Kidney tubule cell (primary cell): ENCODE measurements at regions not wholly inside any gene's neighbourhood (a gene's known extent, or its start where the extent isn't known, plus 50 kb on each side); places are given as distances from the start of the nearest gene placed in this dataset.

ENCODE experiments used
- DNase-seq: peaks from one replicate; pipeline ENCODE4 v3.0.0-alpha.2; 2018; ENCODE audit warnings: low spot score

- DNase-seq: no peak
Observed at GRCh38 chr20:39825950-39826349, 863.1 kb downstream of the MAFB start.

- DNase-seq: no peak
Observed at GRCh38 chr20:39825524-39825923, 863.4 kb downstream of the DHX35 start.

GRCh38 chr20:39823224-39823623 lies 861.1 kb downstream of the DHX35 start:
- peak; percentile 87 for DNase-seq

- peak; percentile 57 for DNase-seq
Observed at GRCh38 chr20:39822667-39823066, 860.5 kb downstream of the DHX35 start.

- DNase-seq: no peak
Observed at GRCh38 chr20:39813190-39813829, 851.2 kb downstream of the DHX35 start.

- DNase-seq: peak; percentile 9
Observed at GRCh38 chr20:39812116-39812515, 850.0 kb downstream of the DHX35 start.

- no peak for DNase-seq
Observed at GRCh38 chr20:39810309-39810708, 848.2 kb downstream of the DHX35 start.

GRCh38 chr20:39808613-39809012 lies 846.5 kb downstream of the DHX35 start:
- DNase-seq: no peak

GRCh38 chr20:39800548-39800947 lies 838.4 kb downstream of the DHX35 start:
- peak; percentile 76 for DNase-seq

- peak; percentile 79 for DNase-seq
Observed at GRCh38 chr20:39800111-39800510, 838.0 kb downstream of the DHX35 start.

GRCh38 chr20:39799366-39799965 lies 837.3 kb downstream of the DHX35 start:
- DNase-seq: no peak

GRCh38 chr20:39795401-39796272 lies 833.5 kb downstream of the DHX35 start:
- peak; percentile 60 for DNase-seq

- DNase-seq: no peak
Observed at GRCh38 chr20:39792334-39792733, 830.2 kb downstream of the DHX35 start.

- no peak for DNase-seq
Observed at GRCh38 chr20:39789411-39789810, 827.3 kb downstream of the DHX35 start.

GRCh38 chr20:39785252-39785917 lies 823.2 kb downstream of the DHX35 start:
- DNase-seq: peak; percentile 85

GRCh38 chr20:39784693-39785092 lies 822.5 kb downstream of the DHX35 start:
- DNase-seq: no peak

GRCh38 chr20:39778847-39779604 lies 816.9 kb downstream of the DHX35 start:
- DNase-seq: no peak

- DNase-seq: no peak
Observed at GRCh38 chr20:39778431-39778830, 816.3 kb downstream of the DHX35 start.

GRCh38 chr20:39777610-39778009 lies 815.5 kb downstream of the DHX35 start:
- DNase-seq: no peak

GRCh38 chr20:39775110-39775509 lies 813.0 kb downstream of the DHX35 start:
- DNase-seq: peak; percentile 87

- DNase-seq: no peak
Observed at GRCh38 chr20:39773380-39774000, 811.3 kb downstream of the DHX35 start.
